T47D (cell line): ENCODE measurements at regions not wholly inside any gene's neighbourhood (a gene's known extent, or its start where the extent isn't known, plus 50 kb on each side); places are given as distances from the start of the nearest gene placed in this dataset.
A peak's percentile ranks its signal among the peaks of the same experiment; 100 is the strongest.

ENCODE experiments used
- DNase-seq, 2 experiments: peaks; one replicate each; pipeline versions ENCODE4 v3.0.0 to v3.0.0-alpha.2; 2011 to 2012; ENCODE audit warnings: low read depth in 1 of 2, low spot score in 1 of 2
- JUND ChIP-seq: IDR thresholded peaks from 2 replicates; pipeline ENCODE4 v1.6.1; 2012; ENCODE audit warnings: low read depth
- in situ Hi-C: cut with HindIII; loops from 2 replicates; pipeline ENCODE4 v1.10.0; 2016; ENCODE audit warnings: low sequenced_read_pairs, low pct_unique_long_range_greater_than_20kb

DNA sequence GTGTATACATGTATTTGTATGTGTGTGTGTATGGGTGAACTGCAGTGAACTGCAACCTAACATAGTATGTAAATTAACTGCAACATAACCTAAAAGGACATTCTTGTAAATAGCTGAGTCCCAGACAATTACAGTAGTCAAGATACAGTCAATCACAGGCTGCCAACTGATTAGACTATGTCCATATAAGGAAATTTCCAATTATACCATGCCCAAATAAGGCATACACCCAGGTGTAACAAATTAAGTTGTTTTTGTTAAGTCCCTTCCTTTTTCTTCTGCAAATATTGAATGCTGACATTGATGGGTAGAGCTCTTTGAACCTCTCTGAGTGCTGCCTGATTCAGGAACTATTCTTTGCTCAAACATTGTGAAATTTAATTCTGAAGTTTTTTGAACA lies 594.6 kb upstream of the FAM174A start:
- no peak for DNase-seq
- TF ChIP-seq JUND, result no peak
- in situ Hi-C loops, result no loop called here

DNA sequence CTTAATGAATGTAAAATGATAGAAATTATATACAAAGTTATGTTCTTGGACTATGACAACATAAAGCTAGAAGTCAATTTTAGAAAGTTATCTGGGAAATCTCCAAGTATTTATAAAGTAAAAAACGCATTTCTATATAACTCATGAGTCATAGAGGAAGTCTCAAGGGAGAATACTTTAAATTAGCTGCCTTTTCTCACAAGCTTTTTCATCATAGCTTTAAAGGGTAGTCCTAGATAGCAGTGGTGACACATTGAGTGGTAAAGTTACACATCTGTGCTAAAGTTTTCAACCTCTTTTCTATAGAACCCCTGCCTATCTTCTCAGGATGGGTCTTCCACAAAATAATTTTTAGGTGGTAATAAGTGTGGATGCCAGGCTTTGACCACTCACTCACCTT lies 598.3 kb upstream of the FAM174A start:
- in situ Hi-C loops, result no loop called here
- TF ChIP-seq JUND, result no peak
- DNase-seq, result no peak

DNA sequence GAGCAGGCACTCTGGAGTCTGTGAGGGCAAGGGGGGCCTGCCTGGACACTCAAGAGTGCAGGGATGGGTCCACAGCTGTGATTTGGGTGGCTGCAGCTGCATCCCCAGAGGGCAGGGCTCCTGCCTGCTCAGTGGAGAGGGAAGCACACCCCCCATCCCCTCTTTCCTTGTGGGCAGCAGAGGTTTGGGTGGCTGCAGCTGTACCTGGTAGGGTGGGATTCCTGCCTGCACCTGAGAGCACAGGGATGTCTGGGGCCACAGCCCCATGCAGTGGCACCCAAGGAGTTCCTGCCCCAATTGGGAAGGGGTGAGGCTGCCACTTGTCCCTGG lies 605.4 kb upstream of the FAM174A start:
- no peak for DNase-seq
- in situ Hi-C loops, result no loop called here

DNA sequence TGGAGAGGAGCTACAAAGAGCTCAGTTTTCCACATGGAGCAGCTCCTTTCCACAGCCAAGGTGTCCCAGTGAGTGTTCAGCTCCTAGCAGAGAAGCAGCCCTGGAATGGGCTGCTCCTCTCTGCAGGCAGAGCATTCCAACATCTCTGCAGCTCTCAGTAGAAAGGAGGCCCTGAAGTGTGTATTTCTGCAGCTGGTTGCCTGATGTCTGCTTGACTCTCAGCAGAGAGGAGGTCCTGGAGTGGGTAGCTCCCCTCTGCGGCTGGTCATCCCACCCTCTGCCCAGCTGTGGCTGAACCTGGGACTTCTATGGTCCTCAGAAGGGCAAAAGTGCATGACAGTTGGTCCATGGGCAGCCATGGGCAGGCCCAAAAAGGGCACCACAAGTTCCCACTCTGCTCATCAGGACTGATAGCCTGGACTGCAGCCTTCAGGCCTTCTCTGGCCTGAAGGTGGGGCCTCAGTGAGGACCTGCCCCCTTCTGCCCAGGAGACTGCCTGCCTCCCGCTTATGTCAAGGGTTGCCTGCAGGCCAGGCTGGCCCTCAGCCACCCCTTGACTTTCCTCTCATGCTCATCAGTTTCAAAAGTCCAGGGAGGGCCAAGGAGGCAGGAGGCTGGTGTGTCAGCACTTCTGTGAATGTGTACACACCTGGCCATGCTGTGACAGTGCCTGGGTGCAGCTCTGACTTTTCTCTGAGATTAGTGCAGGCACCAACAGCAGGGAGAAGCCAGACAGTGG lies 605.9 kb upstream of the FAM174A start:
- no peak for DNase-seq
- in situ Hi-C loops, result no loop called here
- no peak for TF ChIP-seq JUND

More for the DNA sequence above, 605.4 kb upstream of the FAM174A start:
- TF ChIP-seq JUND, result no peak

DNA sequence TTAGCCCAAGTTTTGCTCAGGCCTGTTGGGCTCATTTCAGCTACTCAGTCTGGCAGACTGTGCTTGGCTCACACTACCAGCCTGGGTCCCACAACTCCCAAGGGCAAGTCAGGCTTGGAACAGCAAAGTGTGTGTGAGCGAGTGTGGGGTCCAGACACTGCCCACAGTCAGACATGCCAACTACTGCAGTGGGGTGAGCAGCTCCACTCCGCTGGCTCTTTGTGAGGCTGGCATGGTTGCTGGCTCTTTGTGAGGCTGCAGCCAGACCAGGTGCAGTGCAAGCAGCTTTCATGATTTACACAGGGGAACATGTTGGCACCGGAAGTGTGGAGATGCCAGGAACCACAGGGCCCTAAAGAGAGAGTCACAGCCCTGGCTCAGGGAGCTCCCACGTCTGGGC lies 606.7 kb upstream of the FAM174A start:
- in situ Hi-C loops, result no loop called here
- DNase-seq, result no peak
- TF ChIP-seq JUND, result no peak

DNA sequence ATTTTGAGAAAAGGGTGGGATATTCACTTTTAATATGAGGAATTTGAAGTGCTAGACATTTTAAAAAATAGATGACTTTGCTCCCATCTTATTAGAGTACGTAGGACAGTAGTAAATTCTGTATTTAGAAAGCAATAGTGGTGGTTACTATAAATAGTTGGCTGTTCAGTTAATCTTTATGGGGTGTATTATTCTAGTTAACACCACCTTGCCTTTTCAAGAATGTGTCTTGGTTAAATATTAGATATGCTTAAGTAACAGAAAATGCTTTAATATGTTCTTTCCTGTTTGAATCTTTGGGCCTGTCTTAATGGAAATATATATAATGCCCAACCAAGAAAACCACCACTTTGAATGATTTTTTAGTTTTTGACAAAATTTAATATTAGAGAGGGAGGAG lies 608.7 kb upstream of the FAM174A start:
- no peak for TF ChIP-seq JUND
- no peak for DNase-seq
- in situ Hi-C loops, result no loop called here

DNA sequence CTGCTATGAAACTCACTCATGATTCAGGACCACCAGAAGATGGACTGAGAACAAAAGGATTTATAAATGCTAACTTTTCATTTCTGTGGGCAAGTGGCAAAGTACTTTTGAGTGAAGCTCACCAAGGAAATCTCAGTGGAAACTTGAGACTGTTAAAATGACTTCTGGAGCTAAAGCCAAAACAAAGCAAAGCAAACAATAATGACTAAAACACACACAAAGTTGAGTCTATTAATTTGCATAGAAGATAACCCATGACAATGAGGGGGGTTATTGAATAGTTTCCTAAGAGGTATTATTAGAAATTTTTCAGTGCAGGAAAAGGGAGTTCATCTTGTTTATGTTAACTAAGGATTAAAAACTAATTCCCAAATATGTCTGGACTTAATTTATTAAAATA lies 612.8 kb upstream of the FAM174A start:
- DNase-seq, result no peak
- TF ChIP-seq JUND, result no peak
- in situ Hi-C loops, result no loop called here

DNA sequence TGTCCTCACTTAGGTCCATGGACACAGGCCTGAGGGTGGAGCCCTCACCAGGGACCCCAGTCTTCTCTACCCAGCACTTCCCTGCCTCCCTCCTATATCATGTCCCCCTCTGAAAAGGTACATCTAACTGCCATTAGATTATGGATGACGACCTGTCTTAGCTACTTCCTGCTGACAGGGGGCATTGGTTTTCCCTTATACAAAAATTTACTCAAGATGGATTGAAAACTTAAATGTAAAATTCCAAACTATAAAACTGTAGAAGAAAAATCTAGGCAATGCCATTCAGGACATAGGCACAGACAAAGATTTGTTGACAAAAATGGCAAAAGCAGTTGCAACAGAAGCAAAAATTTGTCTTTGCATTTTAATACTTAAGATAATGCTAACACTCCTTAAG lies 623.2 kb upstream of the FAM174A start:
- in situ Hi-C loops, result no loop called here
- no peak for DNase-seq
- TF ChIP-seq JUND, result no peak

DNA sequence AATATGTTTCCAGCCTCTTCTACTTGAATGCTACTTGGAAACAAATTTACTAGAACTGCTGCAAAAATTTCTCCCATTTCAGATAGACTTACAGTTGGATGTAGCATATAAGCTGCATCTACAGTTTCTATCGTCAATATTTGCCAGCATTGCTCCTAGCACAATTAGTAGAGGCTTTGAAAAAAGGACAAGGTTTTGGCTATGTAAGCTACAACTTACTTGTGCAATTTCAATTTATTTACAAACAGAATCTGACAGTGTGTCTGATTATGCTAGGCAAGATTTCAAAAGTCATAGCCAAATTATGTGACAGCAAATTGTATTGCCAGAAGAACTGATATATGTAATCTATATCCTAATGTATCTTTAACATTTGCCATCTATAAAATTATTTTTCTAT lies 628.4 kb upstream of the FAM174A start:
- no peak for TF ChIP-seq JUND
- in situ Hi-C loops, result no loop called here
- no peak for DNase-seq

DNA sequence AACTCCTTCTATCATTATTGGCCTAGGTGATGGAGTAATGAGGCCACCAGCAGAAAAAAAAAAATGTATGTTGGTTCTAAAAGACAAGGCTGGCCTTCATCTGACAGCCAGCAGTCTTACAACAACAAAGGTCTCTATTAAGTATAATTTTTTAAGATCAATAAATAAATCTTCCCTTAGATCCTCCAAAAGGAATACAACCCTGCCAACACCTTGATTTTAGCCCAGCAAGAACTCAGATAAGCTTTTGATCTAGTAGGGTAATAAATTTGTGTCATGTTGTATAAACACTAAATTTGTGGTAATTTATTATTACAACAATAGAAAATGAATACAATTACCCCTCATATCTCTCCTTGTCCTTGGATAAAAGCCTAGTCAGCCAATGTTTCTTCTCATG lies 633.2 kb upstream of the FAM174A start:
- in situ Hi-C loops, result no loop called here
- DNase-seq, result no peak
- no peak for TF ChIP-seq JUND

DNA sequence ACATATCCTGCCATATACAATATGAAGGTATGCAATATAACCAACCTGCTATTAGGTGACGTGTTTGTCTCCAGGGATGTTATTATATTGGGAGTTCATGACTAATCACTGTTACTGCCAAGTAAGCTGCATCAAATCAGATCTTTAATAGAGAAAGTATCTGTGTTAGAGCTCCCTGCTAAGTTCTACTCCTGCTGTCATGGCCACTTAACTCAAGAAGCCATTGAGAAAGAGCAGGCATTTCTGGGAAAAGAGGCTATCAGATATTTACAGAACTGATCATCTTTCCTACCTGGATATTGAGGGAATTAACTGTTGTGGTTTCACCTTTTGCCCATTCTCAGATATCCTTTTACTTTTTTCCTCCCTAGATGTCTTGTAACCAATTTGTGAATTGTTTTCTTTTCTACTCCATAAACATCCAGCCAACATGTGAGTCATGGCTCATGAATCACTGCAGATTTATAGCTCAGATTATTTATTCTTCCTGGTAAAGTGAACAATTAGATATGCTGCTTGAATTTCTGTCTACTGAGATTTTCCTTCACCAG lies 634.8 kb upstream of the FAM174A start:
- in situ Hi-C loops, result no loop called here
- peak in 1 of 2 experiments; percentile 26 for DNase-seq
- peak; percentile 43; the same call in 1 of the 2 replicates for TF ChIP-seq JUND

DNA sequence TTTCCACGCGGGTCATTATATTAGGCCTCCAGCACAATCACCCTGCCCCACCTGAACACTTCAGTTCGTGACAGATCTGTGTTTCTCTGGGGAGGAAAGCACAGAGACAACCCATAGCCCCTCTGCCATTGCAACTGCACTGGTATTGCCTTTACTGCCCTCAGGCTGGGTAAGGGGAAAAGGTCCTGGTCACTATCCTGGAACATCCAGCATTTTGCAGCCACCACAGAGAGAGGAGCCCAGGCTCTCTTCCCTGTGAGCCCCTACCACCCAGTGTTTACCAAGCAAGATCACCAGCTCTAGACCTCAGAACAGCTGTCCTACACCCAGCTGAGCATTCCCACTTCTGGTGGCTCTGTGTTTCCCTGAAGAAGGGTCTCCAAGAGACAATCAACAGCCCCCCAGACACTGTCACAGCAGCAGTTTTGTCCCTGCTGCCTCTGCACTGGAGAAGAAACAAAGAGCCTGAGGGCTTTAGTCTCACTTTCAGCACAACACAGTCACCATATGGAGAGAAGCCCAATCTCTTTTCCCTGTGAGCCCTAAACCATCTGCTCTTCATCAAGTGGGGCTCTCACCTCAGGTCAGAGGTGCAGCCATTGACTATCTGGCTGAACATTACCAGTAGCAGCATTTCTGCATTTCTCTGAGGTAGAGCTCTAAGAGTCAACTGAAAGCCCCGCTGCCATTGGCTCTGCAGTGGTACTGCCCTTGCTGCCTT lies 655.2 kb upstream of the FAM174A start:
- in situ Hi-C loops, result no loop called here
- DNase-seq, result no peak
- TF ChIP-seq JUND, result no peak

DNA sequence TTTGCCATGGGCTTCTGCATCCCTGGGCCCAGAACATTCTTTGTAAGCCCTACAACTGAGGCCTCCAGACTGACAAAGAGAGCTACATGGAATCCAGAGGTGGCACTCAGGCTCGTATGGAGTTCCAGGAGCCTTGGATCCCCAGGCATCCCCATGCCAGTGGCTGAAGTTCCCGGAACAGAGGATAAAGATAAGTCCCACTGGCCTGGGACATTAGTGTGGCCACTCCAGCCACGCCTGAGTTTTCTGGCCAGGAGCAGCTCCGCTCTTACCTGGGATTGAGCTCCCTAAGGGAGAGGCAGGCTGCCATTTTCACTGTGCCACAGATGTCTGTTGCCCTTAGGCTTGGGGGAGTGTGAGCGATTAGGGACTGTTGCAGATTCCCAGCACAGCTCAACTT lies 656.3 kb upstream of the FAM174A start:
- in situ Hi-C loops, result no loop called here
- no peak for TF ChIP-seq JUND

More for the DNA sequence above, 656.3 kb upstream of the FAM174A start:
- no peak for DNase-seq
